ENCODE measurements at regions not wholly inside any gene's neighbourhood (a gene's known extent, or its start where the extent isn't known, plus 50 kb on each side); places are given as distances from the start of the nearest gene placed in this dataset.

DNA sequence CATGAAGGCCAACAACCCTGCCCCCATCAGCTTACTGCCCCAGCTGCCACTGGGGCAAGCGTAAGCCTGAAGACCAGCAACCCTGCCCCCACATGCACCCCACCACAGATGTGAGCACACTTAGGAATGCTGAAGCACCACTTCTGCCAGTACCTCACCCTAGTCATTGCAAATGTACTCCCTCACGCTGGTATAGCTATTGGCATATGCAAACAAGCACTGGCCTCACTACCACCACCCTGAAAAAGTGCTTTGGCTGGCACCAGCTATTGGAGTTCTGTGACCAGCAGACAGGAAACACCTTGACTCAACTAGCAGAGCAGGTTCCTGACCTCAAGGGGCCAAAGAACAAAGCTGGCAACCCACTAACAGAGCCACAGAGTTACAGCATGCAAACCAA is 534.4 kb upstream of the POU3F4 start:
- Histone ChIP-seq H3K4me2 (ENCODE audit: insufficient read depth, low read length) (no peak overlapping the region), H3K36me3 (ENCODE audit: insufficient read depth, low read length) (no peaks in the 10 kb centered on the region), H3K27me3 (ENCODE audit: insufficient read depth, low read length) (no peaks in the 10 kb centered on the region)

DNA sequence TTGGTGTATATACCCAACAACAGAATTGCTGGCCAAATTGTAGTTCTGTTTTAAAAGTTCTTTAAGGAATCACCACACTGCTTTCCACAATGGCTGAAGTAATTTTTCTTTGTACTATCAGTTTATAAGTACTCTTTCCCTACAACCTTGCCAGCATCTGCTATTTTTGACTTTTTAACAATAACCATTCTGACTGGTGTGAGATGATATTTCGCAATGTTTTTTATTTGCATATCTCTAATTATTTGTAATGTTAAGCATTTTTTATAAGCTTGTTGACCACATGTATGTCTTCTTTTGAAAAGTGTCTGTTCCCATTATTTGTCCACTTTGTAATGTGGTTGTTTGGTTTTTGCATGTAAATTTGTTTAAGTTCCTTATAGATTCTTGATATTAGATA is 509.9 kb upstream of the POU3F4 start:
- Histone ChIP-seq H3K4me1 (ENCODE audit: insufficient read depth, low read length) (no peaks in the 10 kb centered on the region), H3K79me2 (ENCODE audit: insufficient read depth, low read length) (no peaks in the 10 kb centered on the region), H3K4me2 (ENCODE audit: insufficient read depth, low read length) (no peak overlapping the region), H3K27me3 (ENCODE audit: insufficient read depth, low read length) (no peaks in the 10 kb centered on the region), H3K27ac (ENCODE audit: low read depth, low read length) (no peak overlapping the region), H3K36me3 (ENCODE audit: insufficient read depth, low read length) (no peaks in the 10 kb centered on the region), H4K20me1 (ENCODE audit: insufficient read depth, low read length) (no peaks in the 10 kb centered on the region), H2AFZ (ENCODE audit: low read length) (no peak overlapping the region), H3K9me3 (ENCODE audit: low read depth, low read length) (no peaks in the 10 kb centered on the region), H3K4me3 (ENCODE audit: insufficient read depth, low read length) (no peak overlapping the region)
- DNase-seq (ENCODE audit: insufficient read length, low spot score, missing footprints): no peak
- TF ChIP-seq, protein P1, sequence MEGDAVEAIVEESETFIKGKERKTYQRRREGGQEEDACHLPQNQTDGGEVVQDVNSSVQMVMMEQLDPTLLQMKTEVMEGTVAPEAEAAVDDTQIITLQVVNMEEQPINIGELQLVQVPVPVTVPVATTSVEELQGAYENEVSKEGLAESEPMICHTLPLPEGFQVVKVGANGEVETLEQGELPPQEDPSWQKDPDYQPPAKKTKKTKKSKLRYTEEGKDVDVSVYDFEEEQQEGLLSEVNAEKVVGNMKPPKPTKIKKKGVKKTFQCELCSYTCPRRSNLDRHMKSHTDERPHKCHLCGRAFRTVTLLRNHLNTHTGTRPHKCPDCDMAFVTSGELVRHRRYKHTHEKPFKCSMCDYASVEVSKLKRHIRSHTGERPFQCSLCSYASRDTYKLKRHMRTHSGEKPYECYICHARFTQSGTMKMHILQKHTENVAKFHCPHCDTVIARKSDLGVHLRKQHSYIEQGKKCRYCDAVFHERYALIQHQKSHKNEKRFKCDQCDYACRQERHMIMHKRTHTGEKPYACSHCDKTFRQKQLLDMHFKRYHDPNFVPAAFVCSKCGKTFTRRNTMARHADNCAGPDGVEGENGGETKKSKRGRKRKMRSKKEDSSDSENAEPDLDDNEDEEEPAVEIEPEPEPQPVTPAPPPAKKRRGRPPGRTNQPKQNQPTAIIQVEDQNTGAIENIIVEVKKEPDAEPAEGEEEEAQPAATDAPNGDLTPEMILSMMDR (IDR thresholded peaks at IDR 0.05; ENCODE audit: extremely low read depth, low read depth, low read length): no peak

More for the DNA sequence above, 534.4 kb upstream of the POU3F4 start:
- no peak overlapping the region for H3K4me3 ChIP-seq (ENCODE audit: insufficient read depth, low read length)
- DNase-seq (ENCODE audit: insufficient read length, low spot score, missing footprints): no peak
- no peaks in the 10 kb centered on the region for H3K79me2 ChIP-seq (ENCODE audit: insufficient read depth, low read length)
- H3K4me1 ChIP-seq (ENCODE audit: insufficient read depth, low read length): no peaks in the 10 kb centered on the region
- H4K20me1 ChIP-seq (ENCODE audit: insufficient read depth, low read length): no peaks in the 10 kb centered on the region
- no peak overlapping the region for H3K27ac ChIP-seq (ENCODE audit: low read depth, low read length)
- peaks cover 5% of the 10 kb centered on the region for H3K9me3 ChIP-seq (ENCODE audit: low read depth, low read length)
- TF ChIP-seq, protein P1 (IDR thresholded peaks at IDR 0.05; ENCODE audit: extremely low read depth, low read depth, low read length): no peak
- no peak overlapping the region for H2AFZ ChIP-seq (ENCODE audit: low read length)

DNA sequence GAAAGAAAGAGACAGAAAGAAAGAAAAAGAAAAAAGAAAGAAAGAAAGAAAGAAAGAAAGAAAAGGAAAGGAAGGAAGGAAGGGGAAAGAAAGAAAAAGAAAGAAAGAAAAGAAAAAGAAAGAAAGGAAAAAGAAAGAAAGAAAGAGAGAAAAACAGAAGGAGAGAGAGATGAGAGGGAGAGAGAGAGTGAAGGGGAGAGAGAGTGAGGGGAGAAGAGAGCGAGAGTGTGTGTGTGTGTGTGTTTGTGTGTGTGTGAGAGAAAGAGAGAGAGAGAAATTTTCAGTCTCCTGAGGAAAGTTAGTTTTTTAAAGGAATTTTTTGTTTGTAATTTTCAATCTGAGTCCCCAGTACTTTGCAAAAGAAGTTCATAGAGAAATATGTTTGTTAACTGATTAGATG is 504.1 kb upstream of the POU3F4 start:
- TF ChIP-seq, protein P1 (IDR thresholded peaks at IDR 0.05; ENCODE audit: extremely low read depth, low read depth, low read length): no peak
- Histone ChIP-seq H2AFZ (ENCODE audit: low read length) (no peak overlapping the region), H3K79me2 (ENCODE audit: insufficient read depth, low read length) (no peaks in the 10 kb centered on the region), H3K9me3 (ENCODE audit: low read depth, low read length) (no peaks in the 10 kb centered on the region), H3K27ac (ENCODE audit: low read depth, low read length) (no peak overlapping the region), H3K4me1 (ENCODE audit: insufficient read depth, low read length) (no peaks in the 10 kb centered on the region), H3K36me3 (ENCODE audit: insufficient read depth, low read length) (no peaks in the 10 kb centered on the region), H4K20me1 (ENCODE audit: insufficient read depth, low read length) (no peaks in the 10 kb centered on the region), H3K27me3 (ENCODE audit: insufficient read depth, low read length) (no peaks in the 10 kb centered on the region), H3K4me2 (ENCODE audit: insufficient read depth, low read length) (no peak overlapping the region), H3K4me3 (ENCODE audit: insufficient read depth, low read length) (no peak overlapping the region)
- DNase-seq (ENCODE audit: insufficient read length, low spot score, missing footprints): no peak

DNA sequence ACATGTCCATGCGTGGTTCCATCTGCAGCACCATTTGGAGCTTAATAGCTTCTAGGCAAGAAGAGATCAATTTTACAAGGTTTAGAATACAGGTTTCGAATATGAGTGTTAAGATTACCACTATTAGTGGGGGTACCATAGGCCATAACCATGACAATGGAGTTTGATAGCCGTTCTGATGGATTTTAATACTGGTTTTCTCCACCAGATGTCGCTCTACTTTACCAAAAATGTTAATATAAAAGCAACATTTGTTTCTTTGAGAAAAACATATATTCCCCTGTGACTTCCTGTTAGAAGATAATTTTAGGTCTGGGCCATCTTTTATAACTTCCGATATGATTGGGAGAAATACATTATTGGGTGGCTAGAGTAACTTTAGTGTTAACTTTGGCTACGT is 499.7 kb upstream of the POU3F4 start:
- no peaks in the 10 kb centered on the region for H3K9me3 ChIP-seq (ENCODE audit: low read depth, low read length)
- no peaks in the 10 kb centered on the region for H3K4me1 ChIP-seq (ENCODE audit: insufficient read depth, low read length)
- TF ChIP-seq, protein P1 (IDR thresholded peaks at IDR 0.05; ENCODE audit: extremely low read depth, low read depth, low read length): peak; percentile 41
- no peaks in the 10 kb centered on the region for H3K36me3 ChIP-seq (ENCODE audit: insufficient read depth, low read length)
- no peak overlapping the region for H3K4me3 ChIP-seq (ENCODE audit: insufficient read depth, low read length)
- H4K20me1 ChIP-seq (ENCODE audit: insufficient read depth, low read length): no peaks in the 10 kb centered on the region
- no peaks in the 10 kb centered on the region for H3K79me2 ChIP-seq (ENCODE audit: insufficient read depth, low read length)
- no peak overlapping the region for H3K27ac ChIP-seq (ENCODE audit: low read depth, low read length)
- no peak overlapping the region for H2AFZ ChIP-seq (ENCODE audit: low read length)
- H3K27me3 ChIP-seq (ENCODE audit: insufficient read depth, low read length): no peaks in the 10 kb centered on the region
- DNase-seq (ENCODE audit: insufficient read length, low spot score, missing footprints): peak; percentile 3
- no peak overlapping the region for H3K4me2 ChIP-seq (ENCODE audit: insufficient read depth, low read length)
